ENCODE measurements at regions not wholly inside any gene's neighbourhood (a gene's known extent, or its start where the extent isn't known, plus 50 kb on each side); places are given as distances from the start of the nearest gene placed in this dataset.

- Histone ChIP-seq H3K9me3 (no peaks in the 10 kb centered on the region), H3K36me3 (no peaks in the 10 kb centered on the region), H3K4me3 (no peak overlapping the region), H3K27ac (no peak overlapping the region), H3K4me1 (no peaks in the 10 kb centered on the region), H3K27me3 (no peaks in the 10 kb centered on the region)
- DNase-seq: no peak
- TF ChIP-seq CTCF (IDR thresholded peaks at IDR 0.05) (no peak), POLR2A (IDR thresholded peaks at IDR 0.05) (no peak)
- intact Hi-C loops (cut with DNase I): no loop called here
- 47 to 48% methylated on average over 2 of the region's 2 CpGs for WGBS, 2 donors
Observed at GRCh38 chr16:77611386-77611785, 110.9 kb upstream of the NUDT7 start.

GRCh38 chr16:77612596-77612995, 109.7 kb upstream of the NUDT7 start:
- Histone ChIP-seq H3K27ac (no peak overlapping the region), H3K36me3 (no peaks in the 10 kb centered on the region), H3K27me3 (no peaks in the 10 kb centered on the region), H3K4me3 (no peak overlapping the region), H3K4me1 (no peaks in the 10 kb centered on the region), H3K9me3 (no peaks in the 10 kb centered on the region)
- 55 to 64% methylated on average over 3 of the region's 3 CpGs for WGBS, 2 donors
- intact Hi-C loops (cut with DNase I): no loop called here
- no peak for DNase-seq
- TF ChIP-seq CTCF (IDR thresholded peaks at IDR 0.05) (no peak), POLR2A (IDR thresholded peaks at IDR 0.05) (no peak)

GRCh38 chr16:77613095-77613494, 109.2 kb upstream of the NUDT7 start:
- intact Hi-C loops (cut with DNase I): no loop called here
- no peak overlapping the region for H3K27ac ChIP-seq
- peaks cover 0 to 4% (median 0%) of the 10 kb centered on the region in 4 donors for H3K27me3 ChIP-seq
- TF ChIP-seq POLR2A (IDR thresholded peaks at IDR 0.05): no peak
- TF ChIP-seq CTCF (IDR thresholded peaks at IDR 0.05): no peak
- H3K4me3 ChIP-seq: no peak overlapping the region
- no peaks in the 10 kb centered on the region for H3K4me1 ChIP-seq
- WGBS, 2 donors: 43 to 46% methylated on average over 2 of the region's 2 CpGs
- DNase-seq: no peak
- H3K9me3 ChIP-seq: no peaks in the 10 kb centered on the region
- H3K36me3 ChIP-seq: no peaks in the 10 kb centered on the region

GRCh38 chr16:77617553-77617952, 104.8 kb upstream of the NUDT7 start:
- Histone ChIP-seq H3K27me3 (peaks cover 0 to 4% (median 0%) of the 10 kb centered on the region in 4 donors), H3K36me3 (no peaks in the 10 kb centered on the region), H3K9me3 (no peaks in the 10 kb centered on the region), H3K4me1 (no peaks in the 10 kb centered on the region), H3K27ac (no peak overlapping the region), H3K4me3 (no peak overlapping the region)
- no peak for DNase-seq
- no peak for TF ChIP-seq CTCF (IDR thresholded peaks at IDR 0.05)
- intact Hi-C loops (cut with DNase I): no loop called here
- 60 to 73% methylated on average over 3 of the region's 3 CpGs for WGBS, 2 donors

GRCh38 chr16:77617996-77618395, 104.3 kb upstream of the NUDT7 start:
- Histone ChIP-seq H3K4me1 (no peaks in the 10 kb centered on the region), H3K4me3 (no peak overlapping the region), H3K27ac (no peak overlapping the region), H3K36me3 (no peaks in the 10 kb centered on the region), H3K27me3 (peaks cover 0 to 4% (median 0%) of the 10 kb centered on the region in 4 donors), H3K9me3 (no peaks in the 10 kb centered on the region)
- 69 to 70% methylated on average over 4 to 5 of the region's 5 CpGs for WGBS, 2 donors
- intact Hi-C loops (cut with DNase I): no loop called here
- TF ChIP-seq POLR2A (IDR thresholded peaks at IDR 0.05): no peak
- no peak for DNase-seq

GRCh38 chr16:77618951-77619350, 103.4 kb upstream of the NUDT7 start:
- Histone ChIP-seq H3K4me3 (no peak overlapping the region), H3K27ac (no peak overlapping the region), H3K4me1 (no peaks in the 10 kb centered on the region), H3K9me3 (no peaks in the 10 kb centered on the region), H3K36me3 (no peaks in the 10 kb centered on the region), H3K27me3 (peaks cover 0 to 4% (median 0%) of the 10 kb centered on the region in 4 donors)
- intact Hi-C loops (cut with DNase I): no loop called here
- TF ChIP-seq POLR2A (IDR thresholded peaks at IDR 0.05) (no peak), CTCF (IDR thresholded peaks at IDR 0.05) (no peak)
- 49 to 78% methylated on average over 3 to 5 of the region's 5 CpGs for WGBS, 2 donors
- DNase-seq: no peak
